IMR-90 (cell line): ENCODE measurements at regions not wholly inside any gene's neighbourhood (a gene's known extent, or its start where the extent isn't known, plus 50 kb on each side); places are given as distances from the start of the nearest gene placed in this dataset.
A peak's percentile ranks its signal among the peaks of the same experiment; 100 is the strongest.

Source experiments
- ATAC-seq: fragments of 200-7000 bp; cut with Tn5 transposase; 2 replicates; pipeline ENCODE4 v1.9.1; 2020; ENCODE audit warnings: low read depth, mild to moderate bottlenecking, moderate library complexity
- BruUV-seq: library from RNA; stranded (reverse); fragments of 400-500 nt; replicated peaks from 2 replicates; lab custom pipeline; 2021; lab: Mats Ljungman, UMichigan
- CTCF ChIA-PET: fragments of 300-600 bp; formaldehyde crosslinking; extraction: SDS; loops from one replicate; lab custom pipeline; 2021; ENCODE audit warnings: antibody characterized with exemption; lab: Yijun Ruan, JAX
- POLR2A ChIA-PET: fragments of 300-600 bp; sonication (Branson Sonifier 250); formaldehyde crosslinking; loops from one replicate; lab custom pipeline; 2022; ENCODE audit warnings: antibody characterized with exemption; ENCODE audit not compliant: unreplicated experiment; lab: Charles Lee
- DNase-seq: peaks from one replicate; pipeline ENCODE4 v3.0.0; 2013
- H2AFZ ChIP-seq: replicated peaks from 2 replicates; pipeline ENCODE3; 2013; ENCODE audit warnings: low read length, mild to moderate bottlenecking; ENCODE audit not compliant: poor library complexity
- H2AK5ac ChIP-seq: 2 replicates; pipeline ENCODE4 v1.6.1; 2013; ENCODE audit warnings: low read depth, low read length, inconsistent platforms
- H2AK9ac ChIP-seq: replicated peaks from 2 replicates; pipeline ENCODE3; 2013; ENCODE audit warnings: mild to moderate bottlenecking, low read depth, low read length, moderate library complexity; ENCODE audit not compliant: poor library complexity
- H2BK120ac ChIP-seq: 2 replicates; pipeline ENCODE4 v1.6.1; 2013; ENCODE audit warnings: low read depth, low read length, inconsistent platforms
- H2BK15ac ChIP-seq: 3 replicates; pipeline ENCODE4 v1.6.1; 2013; ENCODE audit warnings: low read depth, low read length, inconsistent platforms
- H2BK20ac ChIP-seq: 2 replicates; pipeline ENCODE4 v1.6.1; 2013; ENCODE audit warnings: low read depth, mild to moderate bottlenecking, inconsistent platforms, low read length, moderate library complexity
- H2BK5ac ChIP-seq: 2 replicates; pipeline ENCODE4 v1.6.1; 2013; ENCODE audit warnings: mild to moderate bottlenecking, low read depth, low read length, inconsistent platforms; ENCODE audit not compliant: poor library complexity, severe bottlenecking
- H3K14ac ChIP-seq: replicated peaks from 2 replicates; pipeline ENCODE4 v1.6.1; 2013; ENCODE audit warnings: low read depth, low read length, inconsistent platforms
- H3K18ac ChIP-seq: 2 replicates; pipeline ENCODE4 v1.6.1; 2013; ENCODE audit warnings: low read depth, low read length, control low read depth
- H3K23ac ChIP-seq: 2 replicates; pipeline ENCODE4 v1.6.1; 2013; ENCODE audit warnings: low read depth, low read length, inconsistent platforms
- H3K27ac ChIP-seq: 2 replicates; pipeline ENCODE4 v1.5.1; 2013; ENCODE audit warnings: mild to moderate bottlenecking, control low read depth, low read length; ENCODE audit not compliant: insufficient read depth
- H3K27me3 ChIP-seq: 2 replicates; pipeline ENCODE4 v1.6.1; 2013; ENCODE audit warnings: low read length; ENCODE audit not compliant: control insufficient read depth, insufficient read depth
- H3K36me3 ChIP-seq: 2 replicates; pipeline ENCODE4 v1.6.1; 2013; ENCODE audit warnings: low read length, mixed read lengths; ENCODE audit not compliant: control insufficient read depth, insufficient read depth
- H3K4ac ChIP-seq: 2 replicates; pipeline ENCODE4 v1.6.1; 2013; ENCODE audit warnings: low read depth, low read length, inconsistent platforms
- H3K4me1 ChIP-seq: 2 replicates; pipeline ENCODE4 v1.6.1; 2013; ENCODE audit warnings: low read length, mixed read lengths; ENCODE audit not compliant: control insufficient read depth, insufficient read depth
- H3K4me2 ChIP-seq: 2 replicates; pipeline ENCODE4 v1.6.1; 2013; ENCODE audit warnings: low read depth, mild to moderate bottlenecking, control low read depth, low read length, moderate library complexity
- H3K4me3 ChIP-seq: 2 replicates; pipeline ENCODE4 v1.5.1; 2013; ENCODE audit warnings: low read depth, mild to moderate bottlenecking, control low read depth, low read length, moderate library complexity; ENCODE audit not compliant: insufficient read depth
- H3K56ac ChIP-seq: 2 replicates; pipeline ENCODE4 v1.6.1; 2013; ENCODE audit warnings: low read length, inconsistent platforms; ENCODE audit not compliant: insufficient read depth; ENCODE audit errors: extremely low read depth
- H3K79me1 ChIP-seq, 2 experiments: 2 replicates each; pipeline ENCODE4 v1.6.1; 2013; ENCODE audit warnings: low read length in 2 of 2, inconsistent platforms in 1 of 2, low read depth in 1 of 2
- H3K9ac ChIP-seq: 2 replicates; pipeline ENCODE4 v1.6.1; 2013; ENCODE audit warnings: low read depth, low read length, control low read depth
- H3K9me1 ChIP-seq: 2 replicates; pipeline ENCODE4 v1.6.1; 2013; ENCODE audit warnings: low read length, inconsistent platforms; ENCODE audit not compliant: insufficient read depth
- H3K9me3 ChIP-seq: 2 replicates; pipeline ENCODE4 v1.6.1; 2013; ENCODE audit warnings: low read length; ENCODE audit not compliant: control insufficient read depth, insufficient read depth
- H4K20me1 ChIP-seq: 2 replicates; pipeline ENCODE4 v1.6.1; 2013; ENCODE audit warnings: low read length, inconsistent platforms; ENCODE audit not compliant: insufficient read depth
- H4K5ac ChIP-seq: 2 replicates; pipeline ENCODE4 v1.6.1; 2013; ENCODE audit warnings: mild to moderate bottlenecking, low read depth, low read length, control low read depth
- H4K8ac ChIP-seq, 2 experiments: 2 replicates each; pipeline ENCODE4 v1.6.1; 2013; ENCODE audit warnings: low read depth in 2 of 2, low read length in 2 of 2, control low read depth in 1 of 2, inconsistent platforms in 1 of 2
- H4K91ac ChIP-seq: 2 replicates; pipeline ENCODE4 v1.6.1; 2013; ENCODE audit warnings: low read depth, low read length, inconsistent platforms; ENCODE audit not compliant: insufficient read depth
- CEBPB ChIP-seq: IDR thresholded peaks from 2 replicates; pipeline ENCODE4 v1.6.1; 2012; ENCODE audit warnings: low read depth, low read length, improper control_type of control experiment
- FOS ChIP-seq: fragments of 150-350 bp; IDR thresholded peaks from 2 replicates; pipeline ENCODE4 v1.6.1; 2016; ENCODE audit warnings: low read depth, low read length
- MAFK ChIP-seq: IDR thresholded peaks from 2 replicates; pipeline ENCODE4 v1.6.1; 2012; ENCODE audit warnings: low read depth, low read length, improper control_type of control experiment
- MXI1 ChIP-seq: IDR thresholded peaks from 2 replicates; pipeline ENCODE4 v1.6.1; 2012; ENCODE audit warnings: low read depth, mild to moderate bottlenecking, low read length, moderate library complexity, borderline replicate concordance
- POLR2A ChIP-seq: IDR thresholded peaks from 2 replicates; pipeline ENCODE4 v1.6.1; 2012; ENCODE audit warnings: mild to moderate bottlenecking, low read depth, low read length
- RAD21 ChIP-seq: IDR thresholded peaks from 2 replicates; pipeline ENCODE4 v1.6.1; 2012; ENCODE audit warnings: low read length, improper control_type of control experiment
- RCOR1 ChIP-seq: IDR thresholded peaks from 2 replicates; pipeline ENCODE4 v1.6.1; 2012; ENCODE audit warnings: mild to moderate bottlenecking, low read length, improper control_type of control experiment; ENCODE audit not compliant: insufficient replicate concordance
- SMC3 ChIP-seq: fragments of 150-350 bp; IDR thresholded peaks from 2 replicates; pipeline ENCODE4 v1.6.1; 2016; ENCODE audit warnings: low read depth, mild to moderate bottlenecking, antibody characterized with exemption, low read length, moderate library complexity
- WGBS, 2 experiments: methylation state at CpG; one replicate each; pipeline versions ENCODE4 v1.1.5 to v1.1.7; 2013; ENCODE audit warnings: missing lambda C conversion rate in 2 of 2; ENCODE audit not compliant: insufficient read length in 1 of 2; ENCODE audit errors: extremely low coverage in 2 of 2; 5-methylcytosine and 5-hydroxymethylcytosine counted together
- dilution Hi-C: fragments of 300-500 bp; cut with HindIII; formaldehyde crosslinking; loops from one replicate; pipeline ENCODE4 v1.14.3; 2018; ENCODE audit warnings: low sequenced_read_pairs; ENCODE audit not compliant: unreplicated experiment
- in situ Hi-C: fragments of 300-500 bp; cut with MboI; formaldehyde crosslinking; loops from 3 replicates; pipeline ENCODE4 v1.14.3; 2019; ENCODE audit warnings: low sequenced_read_pairs, inconsistent platforms, mixed read lengths
- intact Hi-C: fragments of 100-400 bp; cut with micrococcal nuclease; formaldehyde crosslinking; loops from 2 replicates; pipeline ENCODE4 v1.10.0; 2022
- TF ChIP-seq, protein P1 (sequence below): conservative IDR thresholded peaks from 2 replicates; pipeline ENCODE4 v1.5.1; 2012; ENCODE audit warnings: mild to moderate bottlenecking, low read depth, low read length, improper control_type of control experiment
- TF ChIP-seq, protein P2 (sequence below): fragments of 150-350 bp; IDR thresholded peaks from 2 replicates; pipeline ENCODE4 v1.6.1; 2017; ENCODE audit warnings: mild to moderate bottlenecking, antibody characterized with exemption, low read length, low read depth

DNA sequence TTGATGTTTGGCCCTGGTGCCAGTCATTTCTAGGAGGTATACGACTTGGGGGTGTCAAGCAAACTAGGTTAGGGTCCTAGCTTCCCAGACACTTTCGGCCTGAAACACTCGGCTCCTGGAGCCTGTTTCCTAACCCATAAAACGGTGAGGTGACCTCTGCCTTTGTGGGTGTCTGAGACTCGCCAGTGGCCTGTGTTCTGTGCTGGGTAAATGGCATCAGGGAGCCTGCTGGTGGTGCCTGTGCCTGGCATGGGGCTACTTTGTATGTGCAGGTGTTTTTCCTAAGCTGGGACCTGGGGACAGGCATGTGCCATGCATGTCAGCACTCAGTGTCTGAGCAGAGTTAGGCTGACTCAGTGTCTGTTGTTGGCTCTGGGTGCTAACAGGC lies 139.2 kb downstream of the GLI2 start:
- no peak overlapping the region for H2AK5ac ChIP-seq
- H3K18ac ChIP-seq: no peak overlapping the region
- BruUV-seq: no TSS peak
- 0 out of 2 replicates have a peak overlapping the region, but pooled peaks have one; percentile 28 for H3K14ac ChIP-seq
- peaks cover 85% of the 10 kb centered on the region for H4K20me1 ChIP-seq
- peaks cover 44 to 89% of the 10 kb centered on the region in 2 experiments for H3K79me1 ChIP-seq
- peaks cover 23% of the 10 kb centered on the region for H3K4me1 ChIP-seq
- 17% methylated on average over 1 of the region's 5 CpGs; no CpG with 5 or more reads in 1 of the 2 experiments for WGBS, 2 experiments
- H3K36me3 ChIP-seq: no peaks in the 10 kb centered on the region; the same call in 1 of the 2 replicates
- intact Hi-C loops: no loop called here
- H3K56ac ChIP-seq: no peak overlapping the region
- H3K4me3 ChIP-seq: no peak overlapping the region
- H3K27me3 ChIP-seq: no peaks in the 10 kb centered on the region
- H3K9me3 ChIP-seq: no peaks in the 10 kb centered on the region
- no peak overlapping the region for H2BK120ac ChIP-seq
- no peak overlapping the region for H4K91ac ChIP-seq
- no peak overlapping the region for H2BK15ac ChIP-seq
- H2BK5ac ChIP-seq: no peak overlapping the region
- ATAC-seq (0 out of 2 replicates have a peak, but pooled peaks have one; percentile 9), DNase-seq (no peak)
- H3K4me2 ChIP-seq: no peak overlapping the region
- H2AK9ac ChIP-seq: no peak overlapping the region
- dilution Hi-C loops: no loop called here
- H4K8ac ChIP-seq: no peak overlapping the region; a peak in 1 of 4 replicates
- H2AFZ ChIP-seq: no peak overlapping the region
- H3K9ac ChIP-seq: no peak overlapping the region
- no peak overlapping the region for H4K5ac ChIP-seq
- in situ Hi-C loops: no loop called here
- H3K4ac ChIP-seq: peak overlapping the region; percentile 15; the same call in 1 of the 2 replicates
- peak overlapping the region; percentile 53; the same call in 1 of the 2 replicates for H3K23ac ChIP-seq
- POLR2A ChIA-PET: no interaction called here
- H3K27ac ChIP-seq: no peak overlapping the region
- TF ChIP-seq POLR2A (no peak), SMC3 (no peak), MXI1 (no peak), CEBPB (no peak), RCOR1 (no peak), FOS (no peak), MAFK (no peak), RAD21 (no peak)
- TF ChIP-seq, protein P1, sequence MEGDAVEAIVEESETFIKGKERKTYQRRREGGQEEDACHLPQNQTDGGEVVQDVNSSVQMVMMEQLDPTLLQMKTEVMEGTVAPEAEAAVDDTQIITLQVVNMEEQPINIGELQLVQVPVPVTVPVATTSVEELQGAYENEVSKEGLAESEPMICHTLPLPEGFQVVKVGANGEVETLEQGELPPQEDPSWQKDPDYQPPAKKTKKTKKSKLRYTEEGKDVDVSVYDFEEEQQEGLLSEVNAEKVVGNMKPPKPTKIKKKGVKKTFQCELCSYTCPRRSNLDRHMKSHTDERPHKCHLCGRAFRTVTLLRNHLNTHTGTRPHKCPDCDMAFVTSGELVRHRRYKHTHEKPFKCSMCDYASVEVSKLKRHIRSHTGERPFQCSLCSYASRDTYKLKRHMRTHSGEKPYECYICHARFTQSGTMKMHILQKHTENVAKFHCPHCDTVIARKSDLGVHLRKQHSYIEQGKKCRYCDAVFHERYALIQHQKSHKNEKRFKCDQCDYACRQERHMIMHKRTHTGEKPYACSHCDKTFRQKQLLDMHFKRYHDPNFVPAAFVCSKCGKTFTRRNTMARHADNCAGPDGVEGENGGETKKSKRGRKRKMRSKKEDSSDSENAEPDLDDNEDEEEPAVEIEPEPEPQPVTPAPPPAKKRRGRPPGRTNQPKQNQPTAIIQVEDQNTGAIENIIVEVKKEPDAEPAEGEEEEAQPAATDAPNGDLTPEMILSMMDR: no peak
- TF ChIP-seq, protein P2, sequence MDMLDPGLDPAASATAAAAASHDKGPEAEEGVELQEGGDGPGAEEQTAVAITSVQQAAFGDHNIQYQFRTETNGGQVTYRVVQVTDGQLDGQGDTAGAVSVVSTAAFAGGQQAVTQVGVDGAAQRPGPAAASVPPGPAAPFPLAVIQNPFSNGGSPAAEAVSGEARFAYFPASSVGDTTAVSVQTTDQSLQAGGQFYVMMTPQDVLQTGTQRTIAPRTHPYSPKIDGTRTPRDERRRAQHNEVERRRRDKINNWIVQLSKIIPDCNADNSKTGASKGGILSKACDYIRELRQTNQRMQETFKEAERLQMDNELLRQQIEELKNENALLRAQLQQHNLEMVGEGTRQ: no peak
- CTCF ChIA-PET: no interaction called here
- H3K9me1 ChIP-seq: peaks cover 46% of the 10 kb centered on the region
- no peak overlapping the region for H2BK20ac ChIP-seq
